Bronchial epithelial cell (primary cell): ENCODE measurements at regions not wholly inside any gene's neighbourhood (a gene's known extent, or its start where the extent isn't known, plus 50 kb on each side); places are given as distances from the start of the nearest gene placed in this dataset.

Experiments
- DNase-seq: peaks from one replicate; pipeline ENCODE4 v3.0.0-alpha.2; 2010; ENCODE audit warnings: low read depth
- FAIRE-seq: peaks from 2 replicates; lab custom pipeline; 2011; peaks lifted over from hg19 to GRCh38; lab: Jason Lieb, UNC
- H3K27me3 ChIP-seq: 2 replicates; pipeline ENCODE4 v1.5.1; 2011; ENCODE audit warnings: low read length; ENCODE audit not compliant: control insufficient read depth, insufficient read depth
- H3K36me3 ChIP-seq: 2 replicates; pipeline ENCODE4 v1.5.1; 2011; ENCODE audit warnings: low read length; ENCODE audit not compliant: control insufficient read depth, insufficient read depth
- H3K4me3 ChIP-seq: 2 replicates; pipeline ENCODE4 v1.5.1; 2011; ENCODE audit warnings: mild to moderate bottlenecking, low read depth, low read length, control low read depth
- CTCF ChIP-seq: IDR thresholded peaks from 2 replicates; pipeline ENCODE4 v1.5.1; 2011; ENCODE audit warnings: mild to moderate bottlenecking, moderate library complexity, low read length, control low read depth, inconsistent platforms; ENCODE audit not compliant: insufficient read depth, severe bottlenecking

- Histone ChIP-seq H3K4me3 (no peak overlapping the region), H3K36me3 (no peaks in the 10 kb centered on the region), H3K27me3 (no peaks in the 10 kb centered on the region)
- no peak for FAIRE-seq
- no peak for TF ChIP-seq CTCF
- DNase-seq, result no peak
Observed at GRCh38 chr10:75314570-75314969, 78.8 kb upstream of the COMTD1 start.

GRCh38 chr10:75312440-75312839 is 76.7 kb upstream of the COMTD1 start:
- DNase-seq (no peak), FAIRE-seq (no peak)
- Histone ChIP-seq H3K36me3 (no peaks in the 10 kb centered on the region), H3K4me3 (no peak overlapping the region), H3K27me3 (no peaks in the 10 kb centered on the region)
- no peak for TF ChIP-seq CTCF

GRCh38 chr10:75305675-75306074 is 69.9 kb upstream of the COMTD1 start:
- TF ChIP-seq CTCF, result no peak
- Histone ChIP-seq H3K27me3 (no peaks in the 10 kb centered on the region), H3K4me3 (no peak overlapping the region), H3K36me3 (no peaks in the 10 kb centered on the region)
- no peak for DNase-seq
- no peak for FAIRE-seq

GRCh38 chr10:75304741-75305390 is 69.1 kb upstream of the COMTD1 start:
- Histone ChIP-seq H3K36me3 (no peaks in the 10 kb centered on the region), H3K27me3 (no peaks in the 10 kb centered on the region), H3K4me3 (no peak overlapping the region)
- DNase-seq (peak; percentile 29), FAIRE-seq (no peak)
- TF ChIP-seq CTCF, result no peak

- TF ChIP-seq CTCF, result no peak
- H3K36me3 ChIP-seq, result no peaks in the 10 kb centered on the region
- no peak for DNase-seq
- FAIRE-seq, result no peak
- H3K27me3 ChIP-seq, result no peaks in the 10 kb centered on the region
- no peak overlapping the region for H3K4me3 ChIP-seq
Observed at GRCh38 chr10:75304313-75304712, 68.6 kb upstream of the COMTD1 start.
